HG02943 (cell line): ENCODE measurements at regions not wholly inside any gene's neighbourhood (a gene's known extent, or its start where the extent isn't known, plus 50 kb on each side); places are given as distances from the start of the nearest gene placed in this dataset.
"Not testable (repeated sequence)": the region's sequence is repeated elsewhere in the genome, so short reads cannot be mapped to it uniquely, and the experiment has no call there.

Experiments used
- ATAC-seq: cut with Tn5 transposase; IDR thresholded peaks from one replicate; pipeline ENCODE4 v1.9.1; 2021; ENCODE audit warnings: mild to moderate bottlenecking, low read depth, moderate library complexity; ENCODE audit not compliant: unreplicated experiment

GRCh38 chr13:31515427-31515826 is 223.9 kb upstream of the RXFP2 start:
- ATAC-seq: no peak

DNA sequence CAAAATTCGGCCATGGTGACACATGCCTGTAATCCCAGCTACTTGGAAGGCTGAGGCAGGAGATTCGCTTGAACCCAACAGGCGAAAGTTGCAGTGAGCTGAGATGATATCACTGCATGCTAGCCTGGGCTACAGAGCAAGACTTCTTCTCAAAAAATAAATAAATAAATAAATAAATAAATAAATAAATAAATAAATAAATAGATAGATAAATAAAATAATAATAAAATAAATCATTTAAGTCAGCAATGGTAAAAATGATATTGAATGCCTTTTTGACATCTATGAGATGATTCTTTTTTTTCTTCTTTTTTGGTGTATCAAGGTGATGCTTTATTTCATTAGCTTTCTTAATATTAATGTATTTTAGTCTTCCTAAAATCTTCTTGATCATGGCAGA is 221.7 kb upstream of the RXFP2 start:
- ATAC-seq: no peak

GRCh38 chr13:31518645-31519044 is 220.7 kb upstream of the RXFP2 start:
- ATAC-seq: no peak

- ATAC-seq: no peak
Observed at GRCh38 chr13:31521435-31521834, 217.9 kb upstream of the RXFP2 start.

DNA sequence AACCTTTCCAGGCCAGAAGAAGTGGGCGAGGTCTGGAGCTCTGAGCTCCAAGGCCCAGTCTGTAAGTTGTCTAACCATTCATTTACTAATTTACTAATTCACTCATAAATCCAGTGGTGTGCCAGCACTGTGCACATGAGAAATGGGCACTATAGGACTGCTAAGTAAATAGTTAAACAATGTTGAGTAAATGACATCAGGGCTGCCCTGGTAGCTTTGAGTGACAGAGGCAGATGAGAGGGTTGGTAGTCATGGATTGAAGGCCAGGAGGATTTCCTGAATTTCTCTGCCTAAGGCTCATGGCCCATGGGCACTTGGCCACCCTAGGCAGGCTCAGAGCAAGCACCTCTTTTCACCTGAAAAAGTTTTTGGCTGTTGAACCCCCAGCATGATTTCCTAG is 216.9 kb upstream of the RXFP2 start:
- ATAC-seq: no peak

GRCh38 chr13:31528176-31528575 is 211.2 kb upstream of the RXFP2 start:
- no peak for ATAC-seq

DNA sequence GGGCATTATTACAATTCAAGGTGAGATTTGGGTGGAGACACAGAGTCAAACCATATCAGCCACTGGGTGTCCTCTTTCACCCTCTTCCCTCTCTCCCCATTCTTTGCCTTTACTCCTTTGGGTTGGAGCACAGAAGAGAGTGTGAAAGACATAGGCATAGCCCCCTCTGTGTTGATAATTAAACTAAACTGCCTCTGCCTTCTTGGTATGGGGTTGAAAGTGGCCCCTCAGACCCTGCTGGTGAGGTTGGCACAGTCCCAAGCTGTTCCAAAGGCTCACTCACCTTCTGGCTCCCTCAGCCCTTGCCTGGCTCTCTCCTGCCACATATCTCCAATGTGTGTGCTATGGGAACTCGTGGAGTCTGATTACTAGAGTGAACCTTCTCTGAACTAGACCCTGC is 210.6 kb upstream of the RXFP2 start:
- no peak for ATAC-seq

DNA sequence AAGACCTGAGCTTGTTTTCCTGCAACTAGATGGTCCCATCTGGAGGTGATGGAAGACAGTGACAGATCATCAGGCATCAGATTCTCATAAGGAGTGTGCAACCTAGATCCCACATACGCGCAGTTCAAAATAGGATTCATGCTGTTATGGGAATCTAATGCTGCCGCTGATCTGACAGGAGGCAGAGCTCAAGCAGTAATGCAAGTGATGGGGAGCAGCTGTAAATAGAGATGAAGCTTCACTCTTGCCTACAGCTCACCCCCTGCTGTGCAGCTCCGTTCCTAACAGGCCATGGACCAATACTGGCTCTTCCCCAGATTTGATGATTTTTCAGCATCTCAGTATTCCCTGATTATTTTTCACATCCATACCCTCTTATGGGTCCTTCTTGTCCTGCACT is 208.4 kb upstream of the RXFP2 start:
- ATAC-seq: no peak

DNA sequence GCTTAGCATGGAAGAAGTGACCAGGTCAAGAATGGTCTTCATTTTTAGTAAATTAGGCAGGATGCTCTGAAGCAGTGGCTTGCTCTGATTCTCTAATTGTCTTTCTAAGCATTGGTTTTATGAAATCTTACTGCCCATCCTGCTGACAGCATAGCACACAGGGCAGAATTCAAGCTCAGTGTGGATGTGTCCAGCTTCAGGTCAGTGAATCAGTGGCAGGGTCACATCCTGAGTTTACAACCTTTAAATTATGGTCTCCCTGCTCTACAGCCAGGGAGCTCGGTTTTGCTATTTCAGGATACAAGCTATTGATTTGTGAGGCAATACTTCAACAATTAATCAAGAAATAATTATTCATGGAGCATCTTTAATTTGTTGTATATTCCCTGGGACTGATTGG is 202.3 kb upstream of the RXFP2 start:
- no peak for ATAC-seq

DNA sequence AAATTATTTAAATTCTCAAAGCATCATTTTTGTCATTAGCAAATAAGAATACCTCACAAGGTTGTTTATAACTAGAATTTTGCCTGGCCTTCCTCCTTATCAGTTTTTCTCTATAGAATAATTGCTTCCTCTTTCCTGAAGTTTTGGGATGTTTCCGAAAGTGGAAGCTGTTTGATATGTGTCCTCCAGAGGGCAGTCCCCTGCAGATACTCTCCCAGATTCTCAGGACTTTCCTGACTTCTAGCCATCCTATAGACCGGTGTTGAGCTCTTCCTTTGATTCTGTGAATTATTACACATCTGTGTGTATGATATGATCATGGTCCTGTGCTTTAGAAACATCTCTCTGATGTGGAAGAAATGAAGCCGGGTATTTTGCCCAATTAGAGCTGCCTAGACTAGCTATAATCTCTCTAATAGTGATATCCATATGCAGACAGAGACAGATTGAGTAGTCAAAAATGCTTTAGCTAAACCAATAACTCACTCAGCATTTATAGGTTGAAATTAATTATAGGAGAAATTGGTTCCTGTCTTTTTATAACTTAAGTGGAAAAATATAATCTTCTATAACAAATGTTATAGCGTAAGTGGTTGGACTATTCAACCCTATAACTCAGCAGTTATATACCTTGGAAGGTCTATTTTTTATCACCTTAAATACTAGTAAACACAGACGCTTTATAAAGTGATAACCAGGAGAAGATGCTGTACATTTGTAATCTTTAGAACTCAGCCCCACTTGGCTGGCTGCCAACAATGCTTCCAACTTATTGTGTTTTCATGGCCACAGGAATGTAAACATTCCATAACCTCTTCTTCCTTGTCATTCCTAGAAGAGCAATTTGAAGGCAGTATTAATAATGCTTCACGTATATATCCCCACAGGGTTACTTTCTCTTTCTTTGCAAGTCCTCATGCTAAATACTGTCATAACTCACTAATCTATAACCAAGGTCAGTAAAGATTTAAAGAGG is 201.0 kb upstream of the RXFP2 start:
- no peak for ATAC-seq

GRCh38 chr13:31540281-31540680 is 199.0 kb upstream of the RXFP2 start:
- ATAC-seq: no peak

DNA sequence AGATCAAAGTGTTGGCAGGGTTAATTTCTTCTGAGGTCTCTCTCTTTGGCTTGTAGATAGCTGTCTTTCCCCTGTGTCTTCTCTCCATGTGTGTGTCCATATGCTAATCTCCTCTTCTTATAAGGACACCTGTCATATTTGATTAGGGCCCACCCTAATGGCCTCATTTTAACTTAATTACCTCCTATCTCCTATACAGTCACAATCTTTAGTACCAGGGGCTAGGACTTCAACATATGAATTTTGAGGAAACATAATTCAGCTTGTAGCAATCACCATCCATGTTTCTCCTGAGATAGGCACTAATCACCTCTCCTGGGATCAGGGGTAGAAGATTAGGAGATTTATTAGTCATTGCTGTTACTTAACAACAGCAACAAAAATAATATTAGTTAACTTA is 196.1 kb upstream of the RXFP2 start:
- no peak for ATAC-seq

DNA sequence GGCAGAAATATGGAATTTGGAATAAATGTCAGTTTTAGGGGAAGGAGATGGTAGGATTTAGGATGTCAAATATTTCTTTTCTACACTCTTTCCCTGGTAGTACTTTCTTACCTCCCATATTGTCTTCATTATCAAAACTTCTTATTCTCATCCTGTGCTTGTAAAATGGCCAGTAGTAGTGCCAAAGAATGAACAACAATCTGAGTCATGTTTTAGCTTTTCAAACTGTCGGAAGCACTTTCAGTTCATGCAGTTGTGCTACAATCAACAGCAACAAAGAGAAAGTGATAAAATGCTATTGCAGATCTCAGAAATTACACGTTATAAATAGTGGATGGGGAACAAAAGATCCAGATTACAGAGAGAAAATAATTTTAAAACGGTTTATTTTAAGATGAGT is 193.7 kb upstream of the RXFP2 start:
- no peak for ATAC-seq

- no peak for ATAC-seq
Observed at GRCh38 chr13:31556376-31556775, 182.9 kb upstream of the RXFP2 start.

- not testable (repeated sequence) for ATAC-seq
Observed at GRCh38 chr13:31584221-31584620, 155.1 kb upstream of the RXFP2 start.

GRCh38 chr13:31587698-31588266 is 151.5 kb upstream of the RXFP2 start:
- no peak for ATAC-seq

GRCh38 chr13:31588316-31588715 is 151.0 kb upstream of the RXFP2 start:
- no peak for ATAC-seq

DNA sequence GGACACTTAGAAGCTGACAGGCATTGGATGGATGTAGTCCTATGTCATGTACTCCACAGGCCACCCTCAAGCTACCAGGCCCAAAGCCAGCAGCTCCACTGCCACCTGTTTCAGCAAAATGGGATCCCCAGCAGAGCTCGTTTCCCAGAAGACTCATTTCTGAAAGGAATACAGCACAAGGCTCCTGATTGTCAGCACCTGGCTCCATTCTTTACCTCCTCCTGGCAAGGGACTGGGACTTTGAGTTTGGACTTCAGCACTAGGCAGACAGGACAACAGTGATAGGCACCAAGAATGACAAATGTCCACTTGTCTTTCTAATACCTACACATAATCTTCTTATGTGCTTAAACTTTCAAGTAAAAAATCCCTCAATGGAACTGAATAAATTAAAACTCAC is 150.4 kb upstream of the RXFP2 start:
- ATAC-seq: no peak

DNA sequence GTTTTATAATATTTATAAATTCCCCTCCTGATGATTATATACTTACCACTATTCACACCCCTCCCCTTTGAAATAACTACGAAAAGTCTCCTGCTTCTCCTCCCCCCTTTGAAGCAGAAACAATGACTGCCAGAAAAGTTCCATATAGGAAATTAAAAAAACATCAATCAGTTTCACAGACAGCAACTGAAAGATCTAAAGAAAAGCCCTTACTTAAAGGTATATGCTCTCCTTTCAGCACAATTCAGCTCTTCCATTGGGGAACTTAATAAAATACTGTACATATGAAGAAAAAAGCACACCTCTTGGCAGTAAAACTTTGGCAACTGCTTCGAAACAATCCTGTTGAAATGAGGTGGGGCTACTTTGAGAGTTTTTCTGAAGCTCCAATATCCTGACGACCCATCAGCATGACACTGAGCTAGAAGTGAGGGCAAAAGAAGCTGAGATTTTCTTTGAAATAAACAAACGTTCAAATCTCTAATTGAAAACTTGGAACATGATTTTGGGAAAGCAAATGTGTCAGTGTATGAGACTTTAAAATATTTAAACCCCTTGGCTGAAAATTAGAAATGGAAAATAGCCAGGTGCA is 147.6 kb upstream of the RXFP2 start:
- no peak for ATAC-seq

DNA sequence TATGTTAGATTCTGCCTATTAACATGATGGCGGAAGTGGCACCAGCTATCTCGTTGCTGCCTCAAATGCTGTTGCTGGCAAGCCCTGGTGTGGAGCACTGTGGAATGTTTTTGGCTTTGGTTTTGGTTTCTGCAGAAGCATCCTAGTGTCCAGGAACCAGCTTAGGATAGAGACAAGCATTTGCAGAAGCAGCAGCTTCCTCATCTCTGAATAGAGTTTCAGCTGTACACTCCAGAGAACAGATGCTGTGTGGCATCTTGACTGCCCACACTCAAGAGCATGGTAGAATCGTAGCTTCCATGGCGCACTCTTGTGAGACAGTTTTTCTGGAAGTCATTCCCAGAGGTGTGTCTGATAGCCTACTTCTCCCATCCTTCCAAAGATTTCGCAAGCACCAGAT is 145.3 kb upstream of the RXFP2 start:
- ATAC-seq: no peak

- ATAC-seq: no peak
Observed at GRCh38 chr13:31595563-31595962, 143.8 kb upstream of the RXFP2 start.

DNA sequence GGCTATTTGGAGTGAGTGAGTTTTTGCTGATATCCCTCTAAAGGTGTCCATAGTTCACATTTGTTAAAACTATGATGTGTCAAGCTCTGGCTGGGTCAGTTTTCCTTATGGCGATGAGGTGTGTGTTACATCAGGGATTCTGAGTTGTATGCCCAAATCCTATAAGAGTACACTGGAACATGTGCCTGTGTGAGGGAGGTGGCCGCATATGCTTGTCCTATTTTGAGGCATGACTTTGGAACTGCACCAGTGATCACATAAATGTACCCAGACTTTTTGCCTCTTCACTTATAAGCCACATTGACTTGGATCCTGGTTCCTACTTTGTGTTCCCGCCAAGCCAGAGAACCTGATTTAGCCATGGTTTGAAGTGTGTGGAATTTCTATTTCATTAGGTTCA is 140.3 kb upstream of the RXFP2 start:
- no peak for ATAC-seq
